D721Med (cell line): ENCODE measurements at regions not wholly inside any gene's neighbourhood (a gene's known extent, or its start where the extent isn't known, plus 50 kb on each side); places are given as distances from the start of the nearest gene placed in this dataset.

ENCODE experiments used
- DNase-seq: peaks from one replicate; pipeline ENCODE4 v3.0.0; 2011; ENCODE audit warnings: low spot score; ENCODE audit not compliant: insufficient read length
- FAIRE-seq: peaks from 2 replicates; lab custom pipeline; 2011; peaks lifted over from hg19 to GRCh38; lab: Jason Lieb, UNC
- CTCF ChIP-seq: IDR thresholded peaks from 2 replicates; pipeline ENCODE4 v1.5.1; 2012; ENCODE audit warnings: mild to moderate bottlenecking, control low read depth; ENCODE audit not compliant: insufficient read depth; ENCODE audit errors: missing control alignments

GRCh38 chr4:125940426-125940825 is 625.7 kb downstream of the FAT4 start:
- no peak for TF ChIP-seq CTCF
- FAIRE-seq = no peak
- DNase-seq = no peak

GRCh38 chr4:125944966-125945365 is 630.2 kb downstream of the FAT4 start:
- TF ChIP-seq CTCF = no peak
- DNase-seq = no peak
- no peak for FAIRE-seq

- DNase-seq = no peak
- FAIRE-seq = no peak
- no peak for TF ChIP-seq CTCF
Observed at GRCh38 chr4:125948021-125948420, 633.3 kb downstream of the FAT4 start.

GRCh38 chr4:125951261-125951887 is 636.6 kb downstream of the FAT4 start:
- TF ChIP-seq CTCF = no peak
- DNase-seq (no peak), FAIRE-seq (no peak)

GRCh38 chr4:125952631-125953030 is 637.9 kb downstream of the FAT4 start:
- FAIRE-seq (no peak), DNase-seq (no peak)
- no peak for TF ChIP-seq CTCF

GRCh38 chr4:125956276-125956675 is 641.5 kb downstream of the FAT4 start:
- TF ChIP-seq CTCF = no peak
- DNase-seq = no peak
- FAIRE-seq = no peak

GRCh38 chr4:125958519-125958918 is 643.8 kb downstream of the FAT4 start:
- TF ChIP-seq CTCF = no peak
- no peak for FAIRE-seq
- DNase-seq = no peak
